OCI-LY7 (cell line): ENCODE measurements at regions not wholly inside any gene's neighbourhood (a gene's known extent, or its start where the extent isn't known, plus 50 kb on each side); places are given as distances from the start of the nearest gene placed in this dataset.

ENCODE experiments used
- EZH2phosphoT487 ChIP-seq: fragments of 200-600 bp; sonication (generic); IDR thresholded peaks from 2 replicates; pipeline ENCODE4 v1.6.1; 2018; ENCODE audit warnings: low read depth, borderline replicate concordance, mild to moderate bottlenecking, mixed run types, antibody characterized with exemption, low read length, moderate library complexity, mixed read lengths
- TF ChIP-seq, protein P1 (sequence below): fragments of 200-600 bp; sonication (generic); conservative IDR thresholded peaks from 2 replicates; pipeline ENCODE4 v1.5.1; 2014; ENCODE audit warnings: mild to moderate bottlenecking, antibody characterized with exemption, low read length, moderate library complexity, mixed read lengths

DNA sequence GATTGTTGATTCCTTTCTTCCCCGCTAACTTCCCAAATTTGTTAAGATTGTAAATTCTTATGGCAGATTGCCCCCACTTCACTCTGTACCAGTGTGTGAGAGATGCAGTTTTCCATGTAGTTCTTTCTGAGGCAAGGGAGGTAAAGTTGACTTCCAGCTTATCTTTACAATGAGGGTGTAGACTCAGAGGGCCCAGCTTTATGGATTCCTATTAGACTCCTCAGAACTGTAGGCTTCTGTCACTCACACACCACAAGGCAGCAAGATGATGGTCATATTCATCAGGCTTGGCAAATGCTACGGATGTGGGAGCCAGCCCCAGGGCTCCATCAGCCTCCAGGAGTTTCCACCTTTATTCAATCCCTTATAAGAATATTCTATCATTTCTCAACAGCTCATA, 461.9 kb upstream of the KLF4 start:
- TF ChIP-seq, protein P1, sequence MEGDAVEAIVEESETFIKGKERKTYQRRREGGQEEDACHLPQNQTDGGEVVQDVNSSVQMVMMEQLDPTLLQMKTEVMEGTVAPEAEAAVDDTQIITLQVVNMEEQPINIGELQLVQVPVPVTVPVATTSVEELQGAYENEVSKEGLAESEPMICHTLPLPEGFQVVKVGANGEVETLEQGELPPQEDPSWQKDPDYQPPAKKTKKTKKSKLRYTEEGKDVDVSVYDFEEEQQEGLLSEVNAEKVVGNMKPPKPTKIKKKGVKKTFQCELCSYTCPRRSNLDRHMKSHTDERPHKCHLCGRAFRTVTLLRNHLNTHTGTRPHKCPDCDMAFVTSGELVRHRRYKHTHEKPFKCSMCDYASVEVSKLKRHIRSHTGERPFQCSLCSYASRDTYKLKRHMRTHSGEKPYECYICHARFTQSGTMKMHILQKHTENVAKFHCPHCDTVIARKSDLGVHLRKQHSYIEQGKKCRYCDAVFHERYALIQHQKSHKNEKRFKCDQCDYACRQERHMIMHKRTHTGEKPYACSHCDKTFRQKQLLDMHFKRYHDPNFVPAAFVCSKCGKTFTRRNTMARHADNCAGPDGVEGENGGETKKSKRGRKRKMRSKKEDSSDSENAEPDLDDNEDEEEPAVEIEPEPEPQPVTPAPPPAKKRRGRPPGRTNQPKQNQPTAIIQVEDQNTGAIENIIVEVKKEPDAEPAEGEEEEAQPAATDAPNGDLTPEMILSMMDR: no peak
- no peak for TF ChIP-seq EZH2phosphoT487
